HepG2 (cell line): ENCODE measurements at regions not wholly inside any gene's neighbourhood (a gene's known extent, or its start where the extent isn't known, plus 50 kb on each side); places are given as distances from the start of the nearest gene placed in this dataset.

Source experiments
- ATAC-seq: fragments of 200-7000 bp; cut with Tn5 transposase; 3 replicates; pipeline ENCODE4 v1.9.1; 2020; ENCODE audit warnings: mild to moderate bottlenecking, moderate library complexity
- BruUV-seq: library from RNA; stranded (reverse); fragments of 400-500 nt; replicated peaks from 2 replicates; lab custom pipeline; 2021; lab: Mats Ljungman, UMichigan
- CTCF ChIA-PET: fragments of 300-600 bp; formaldehyde crosslinking; extraction: SDS; loops from one replicate; lab custom pipeline; 2021; ENCODE audit warnings: low total read pairs, inconsistent platforms, low intra/inter-chr PET ratio; lab: Yijun Ruan, JAX
- POLR2A ChIA-PET: fragments of 350-600 bp; sonication (Branson Sonifier 250); formaldehyde crosslinking; loops from one replicate; lab custom pipeline; 2020; ENCODE audit warnings: antibody characterized with exemption, inconsistent platforms; lab: Yijun Ruan, JAX
- DNase-seq: peaks from one replicate; pipeline ENCODE4 v3.0.0-alpha.2; 2015; ENCODE audit warnings: low spot score
- FAIRE-seq: peaks from 3 replicates; lab custom pipeline; 2011; peaks lifted over from hg19 to GRCh38; lab: Jason Lieb, UNC
- H2AFZ ChIP-seq: one replicate; pipeline ENCODE4 v1.6.1; 2011; ENCODE audit warnings: low read length, inconsistent platforms
- H3K27ac ChIP-seq: fragments of 300-600 bp; 3 replicates; pipeline ENCODE4 v1.8.0; 2011; ENCODE audit warnings: mixed run types, mild to moderate bottlenecking, mixed read lengths, low read length, inconsistent platforms; ENCODE audit not compliant: insufficient read depth; ENCODE audit errors: extremely low read length
- H3K27me3 ChIP-seq, 2 experiments: fragments of 200-600 bp in 1 of 2; 2 replicates in 1 of 2; 3 replicates in 1 of 2; pipeline versions ENCODE4 v1.6.0 to v1.8.0; 2011; ENCODE audit warnings: low read length in 2 of 2, mild to moderate bottlenecking in 2 of 2, moderate library complexity in 2 of 2, inconsistent platforms in 1 of 2; ENCODE audit not compliant: insufficient read depth in 2 of 2, control insufficient read depth in 1 of 2
- H3K36me3 ChIP-seq, 2 experiments: fragments of 200-600 bp in 1 of 2; replicated peaks in 1 of 2; 2 replicates in 1 of 2; 3 replicates in 1 of 2; pipeline versions ENCODE4 v1.5.1 to v1.8.0; 2011; ENCODE audit warnings: low read length in 2 of 2, inconsistent platforms in 1 of 2; ENCODE audit not compliant: insufficient read depth in 2 of 2, control insufficient read depth in 1 of 2
- H3K4me1 ChIP-seq: 2 replicates; pipeline ENCODE4 v1.5.1; 2012; ENCODE audit warnings: low read length, inconsistent platforms; ENCODE audit not compliant: insufficient read depth
- H3K4me2 ChIP-seq: 2 replicates; pipeline ENCODE4 v1.6.0; 2011; ENCODE audit warnings: low read depth, low read length, inconsistent platforms
- H3K4me3 ChIP-seq, 3 experiments: fragments of 200-600 bp in 1 of 3; sonication (generic), shearing (Covaris generic) in 1 of 3; replicated peaks in 1 of 3; 2 replicates each; pipeline ENCODE4 v1.5.1; 2011 to 2016; ENCODE audit warnings: low read length in 3 of 3, inconsistent platforms in 2 of 3, low read depth in 2 of 3, mild to moderate bottlenecking in 2 of 3, control low read depth in 1 of 3, mixed read lengths in 1 of 3; ENCODE audit not compliant: insufficient read depth in 1 of 3
- H3K79me2 ChIP-seq: one replicate; pipeline ENCODE4 v1.6.1; 2011; ENCODE audit warnings: low read length, inconsistent platforms; ENCODE audit not compliant: insufficient read depth
- H3K9ac ChIP-seq: 2 replicates; pipeline ENCODE4 v1.6.0; 2011; ENCODE audit warnings: mild to moderate bottlenecking, low read depth, low read length, inconsistent platforms; ENCODE audit not compliant: insufficient read depth
- H3K9me3 ChIP-seq: 2 replicates; pipeline ENCODE4 v1.5.1; 2012; ENCODE audit warnings: mild to moderate bottlenecking, low read length
- H4K20me1 ChIP-seq: 2 replicates; pipeline ENCODE4 v1.6.0; 2011; ENCODE audit warnings: inconsistent platforms, mild to moderate bottlenecking, low read length, moderate library complexity; ENCODE audit not compliant: insufficient read depth
- GABPA ChIP-seq, 2 experiments: IDR thresholded peaks; 2 replicates each; pipeline ENCODE4 v1.6.1; 2011 to 2016; ENCODE audit warnings: low read depth in 2 of 2, low read length in 1 of 2, missing biosample characterization in 1 of 2, missing genetic modification characterization in 1 of 2
- KDM2A ChIP-seq: sonication (generic); formaldehyde crosslinking; IDR thresholded peaks from 2 replicates; pipeline ENCODE4 v1.4.0; 2020; ENCODE audit warnings: low read depth, missing genetic modification reagents, borderline replicate concordance
- PCBP1 ChIP-seq: fragments of 200-400 bp; formaldehyde crosslinking; IDR thresholded peaks from 2 replicates; pipeline ENCODE4 v1.6.1; 2017; ENCODE audit warnings: mild to moderate bottlenecking, low read depth, low read length, borderline replicate concordance
- SRF ChIP-seq: IDR thresholded peaks from 2 replicates; pipeline ENCODE4 v1.6.1; 2011; ENCODE audit warnings: mild to moderate bottlenecking, low read depth, low read length, moderate library complexity
- TOE1 ChIP-seq: sonication (generic); formaldehyde crosslinking; IDR thresholded peaks from 2 replicates; pipeline ENCODE4 v1.4.0; 2020; ENCODE audit warnings: mild to moderate bottlenecking, missing genetic modification reagents
- ZFP90 ChIP-seq: sonication (generic); formaldehyde crosslinking; IDR thresholded peaks from 2 replicates; pipeline ENCODE4 v1.8.0; 2022; ENCODE audit warnings: missing genetic modification reagents, mild to moderate bottlenecking, inconsistent platforms, borderline replicate concordance
- ZNF207 ChIP-seq: fragments of 450-650 bp; IDR thresholded peaks from 2 replicates; pipeline ENCODE4 v1.6.1; 2016; ENCODE audit warnings: antibody characterized with exemption, borderline replicate concordance
- ZNF281 ChIP-seq: sonication (generic); formaldehyde crosslinking; IDR thresholded peaks from 2 replicates; pipeline ENCODE4 v1.4.0; 2020; ENCODE audit warnings: missing genetic modification reagents, borderline replicate concordance
- ZNF496 ChIP-seq: sonication (generic); formaldehyde crosslinking; IDR thresholded peaks from 2 replicates; pipeline ENCODE4 v1.8.1; 2023; ENCODE audit warnings: mild to moderate bottlenecking, moderate library complexity, missing genetic modification reagents; ENCODE audit not compliant: insufficient replicate concordance
- ZNF609 ChIP-seq: sonication (generic); formaldehyde crosslinking; IDR thresholded peaks from 2 replicates; pipeline ENCODE4 v1.4.0; 2020; ENCODE audit warnings: mild to moderate bottlenecking, missing genetic modification reagents, borderline replicate concordance
- ZSCAN30 ChIP-seq: sonication (generic); formaldehyde crosslinking; IDR thresholded peaks from 2 replicates; pipeline ENCODE4 v1.5.0; 2020; ENCODE audit warnings: mild to moderate bottlenecking, missing genetic modification reagents
- WGBS: methylation state at CpG from one replicate; pipeline ENCODE4 v1.1.6; 2017; ENCODE audit warnings: low lambda C conversion rate; 5-methylcytosine and 5-hydroxymethylcytosine counted together
- in situ Hi-C: cut with HindIII; loops from 2 replicates; pipeline ENCODE4 v1.10.0; 2017; ENCODE audit warnings: low pct_unique_long_range_greater_than_20kb; ENCODE audit not compliant: extremely low pct_ligation_motif_present
- intact Hi-C: fragments of 100-400 bp; cut with micrococcal nuclease; formaldehyde crosslinking; loops from one replicate; pipeline ENCODE4 v1.10.0; 2022; ENCODE audit not compliant: unreplicated experiment

DNA sequence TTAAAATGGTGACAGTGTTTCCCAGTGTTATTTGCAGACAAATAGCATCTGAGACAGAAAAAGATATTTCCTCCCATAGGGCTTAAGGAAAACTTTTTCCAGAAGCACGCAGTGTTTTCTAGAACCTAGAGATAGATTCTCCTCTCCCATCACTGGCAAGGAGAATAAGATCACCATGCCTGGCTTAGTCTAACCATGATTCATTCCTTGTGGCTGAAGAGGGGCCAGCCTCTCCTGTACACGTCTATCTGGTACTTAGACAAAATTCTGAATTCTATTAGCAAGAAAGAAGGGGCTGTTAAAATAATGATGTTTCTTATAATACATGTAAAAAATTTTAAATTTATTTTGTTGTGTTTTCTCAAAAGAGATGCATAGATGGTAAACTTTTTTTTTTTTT, 296.1 kb upstream of the LDB2 start:
- no peaks in the 10 kb centered on the region for H4K20me1 ChIP-seq
- intact Hi-C loops: no loop called here
- ATAC-seq (no peak), DNase-seq (no peak), FAIRE-seq (no peak)
- no peaks in the 10 kb centered on the region for H3K4me1 ChIP-seq
- TF ChIP-seq GABPA (IDR thresholded peaks at IDR 0.05; ENCODE audit: low read depth, low read length): no peak
- no peak for TF ChIP-seq GABPA (CRISPR knock-in tag; IDR thresholded peaks at IDR 0.05; ENCODE audit: low read depth)
- no peaks in the 10 kb centered on the region for H3K27me3 ChIP-seq
- no peaks in the 10 kb centered on the region for H3K9me3 ChIP-seq
- no TSS peak for BruUV-seq
- ChIA-PET POLR2A (no interaction called here), CTCF (no interaction called here)
- 0% methylated on average over 2 of the region's 2 CpGs for WGBS
- H2AFZ ChIP-seq: no peak overlapping the region
- H3K27ac ChIP-seq: no peak overlapping the region
- no peaks in the 10 kb centered on the region for H3K79me2 ChIP-seq
- H3K36me3 ChIP-seq: no peaks in the 10 kb centered on the region
- no peak overlapping the region for H3K4me3 ChIP-seq
- H3K4me2 ChIP-seq: no peak overlapping the region
- in situ Hi-C loops: no loop called here
- no peak overlapping the region for H3K9ac ChIP-seq

DNA sequence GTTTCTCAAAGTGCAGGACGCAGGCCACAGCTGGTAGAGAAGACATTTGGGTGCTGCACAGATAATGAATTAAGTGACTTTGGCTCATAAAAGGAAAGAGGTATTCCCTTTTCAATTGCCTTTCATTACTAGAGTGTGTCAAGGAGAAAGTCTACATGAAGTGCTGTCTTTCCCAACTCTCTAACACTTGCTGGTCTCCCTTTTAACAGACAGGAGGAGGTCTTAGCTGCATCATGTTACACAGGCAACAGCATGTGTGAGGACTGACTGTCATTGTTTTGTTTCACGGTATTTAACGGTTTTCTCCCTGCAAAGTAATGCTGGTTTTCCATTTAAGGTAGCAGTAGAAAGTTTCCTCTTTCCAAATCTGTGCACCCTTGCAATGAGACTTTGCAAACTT, 291.3 kb upstream of the LDB2 start:
- no peak overlapping the region for H2AFZ ChIP-seq
- no peak overlapping the region for H3K4me2 ChIP-seq
- H3K9me3 ChIP-seq: no peaks in the 10 kb centered on the region
- WGBS: 1% methylated on average over 3 of the region's 3 CpGs
- no peaks in the 10 kb centered on the region; a peak in 1 of 5 replicates for H3K27me3 ChIP-seq
- H3K4me3 ChIP-seq: no peak overlapping the region
- no peaks in the 10 kb centered on the region for H3K4me1 ChIP-seq
- no peak overlapping the region for H3K27ac ChIP-seq
- no TSS peak for BruUV-seq
- H3K36me3 ChIP-seq: no peaks in the 10 kb centered on the region
- ChIA-PET POLR2A (no interaction called here), CTCF (no interaction called here)
- in situ Hi-C loops (no loop called here), intact Hi-C loops (no loop called here)
- H3K79me2 ChIP-seq: no peaks in the 10 kb centered on the region
- FAIRE-seq (no peak), ATAC-seq (no peak), DNase-seq (no peak)
- no peak overlapping the region for H3K9ac ChIP-seq
- H4K20me1 ChIP-seq: no peaks in the 10 kb centered on the region
- TF ChIP-seq SRF: no peak
- no peak for TF ChIP-seq ZNF281 (CRISPR knock-in tag)
- no peak for TF ChIP-seq ZNF496 (CRISPR knock-in tag)
- no peak for TF ChIP-seq ZFP90
- no peak for TF ChIP-seq KDM2A
- no peak for TF ChIP-seq PCBP1
- TF ChIP-seq ZNF609 (CRISPR knock-in tag): no peak
- TF ChIP-seq TOE1 (CRISPR knock-in tag): no peak
- TF ChIP-seq ZNF207: no peak
- TF ChIP-seq ZSCAN30 (CRISPR knock-in tag): no peak
